Mammary epithelial cell (primary cell): ENCODE measurements at regions not wholly inside any gene's neighbourhood (a gene's known extent, or its start where the extent isn't known, plus 50 kb on each side); places are given as distances from the start of the nearest gene placed in this dataset.

ENCODE experiments used
- CTCF ChIP-seq, 2 donors: IDR thresholded peaks in 1 of 2; conservative IDR thresholded peaks in 1 of 2; 2 replicates each; pipeline ENCODE4 v1.5.1; 2011 to 2012; ENCODE audit warnings: inconsistent platforms in 2 of 2, low read length in 2 of 2, mild to moderate bottlenecking in 2 of 2, control low read depth in 1 of 2, low read depth in 1 of 2; ENCODE audit not compliant: insufficient read depth in 1 of 2; ENCODE audit errors: extremely low read depth in 1 of 2
- EZH2 ChIP-seq: IDR thresholded peaks from 2 replicates; pipeline ENCODE4 v1.6.1; 2012; ENCODE audit warnings: low read length, inconsistent platforms, borderline replicate concordance

DNA sequence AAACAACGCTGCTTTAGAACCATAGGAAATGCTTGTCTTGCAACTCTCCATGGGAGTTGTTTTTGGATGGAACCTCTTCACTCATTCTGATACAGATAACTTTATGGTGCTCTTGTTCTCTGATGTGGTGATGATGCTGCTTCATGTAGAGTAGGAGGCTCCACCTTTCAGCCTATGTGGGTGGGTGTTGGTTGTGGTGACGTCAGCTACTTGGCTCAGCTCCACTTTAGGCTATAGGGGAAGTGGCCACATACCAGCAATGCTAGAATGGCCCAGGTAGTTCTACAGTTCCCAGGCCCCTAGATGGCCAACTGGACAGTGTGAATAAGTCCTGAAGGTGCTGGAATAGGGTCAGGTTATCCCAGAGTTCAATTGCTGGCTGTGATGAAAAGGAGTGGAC, 192.1 kb downstream of the TBX22 start:
- no peak for TF ChIP-seq CTCF (conservative IDR thresholded peaks at IDR 0.05 in 1 of 2, IDR thresholded peaks at IDR 0.05 in 1 of 2; ENCODE audit: extremely low read depth in 1 of 2, insufficient read depth in 1 of 2, low read depth in 1 of 2, low read length in 2 of 2)
- no peak for TF ChIP-seq EZH2
